HepG2 (cell line): ENCODE measurements at regions not wholly inside any gene's neighbourhood (a gene's known extent, or its start where the extent isn't known, plus 50 kb on each side); places are given as distances from the start of the nearest gene placed in this dataset.

Source experiments
- ATAC-seq: fragments of 200-7000 bp; cut with Tn5 transposase; 3 replicates; pipeline ENCODE4 v1.9.1; 2020; ENCODE audit warnings: mild to moderate bottlenecking, moderate library complexity
- BruUV-seq: library from RNA; stranded (reverse); fragments of 400-500 nt; replicated peaks from 2 replicates; lab custom pipeline; 2021; lab: Mats Ljungman, UMichigan
- CTCF ChIA-PET: fragments of 300-600 bp; formaldehyde crosslinking; extraction: SDS; loops from one replicate; lab custom pipeline; 2021; ENCODE audit warnings: low total read pairs, inconsistent platforms, low intra/inter-chr PET ratio; lab: Yijun Ruan, JAX
- POLR2A ChIA-PET: fragments of 350-600 bp; sonication (Branson Sonifier 250); formaldehyde crosslinking; loops from one replicate; lab custom pipeline; 2020; ENCODE audit warnings: antibody characterized with exemption, inconsistent platforms; lab: Yijun Ruan, JAX
- DNase-seq: peaks from one replicate; pipeline ENCODE4 v3.0.0-alpha.2; 2015; ENCODE audit warnings: low spot score
- FAIRE-seq: peaks from 3 replicates; lab custom pipeline; 2011; peaks lifted over from hg19 to GRCh38; lab: Jason Lieb, UNC
- H2AFZ ChIP-seq: one replicate; pipeline ENCODE4 v1.6.1; 2011; ENCODE audit warnings: low read length, inconsistent platforms
- H3K27ac ChIP-seq: fragments of 300-600 bp; 3 replicates; pipeline ENCODE4 v1.8.0; 2011; ENCODE audit warnings: mixed run types, mild to moderate bottlenecking, mixed read lengths, low read length, inconsistent platforms; ENCODE audit not compliant: insufficient read depth; ENCODE audit errors: extremely low read length
- H3K27me3 ChIP-seq, 2 experiments: fragments of 200-600 bp in 1 of 2; 2 replicates in 1 of 2; 3 replicates in 1 of 2; pipeline versions ENCODE4 v1.6.0 to v1.8.0; 2011; ENCODE audit warnings: low read length in 2 of 2, mild to moderate bottlenecking in 2 of 2, moderate library complexity in 2 of 2, inconsistent platforms in 1 of 2; ENCODE audit not compliant: insufficient read depth in 2 of 2, control insufficient read depth in 1 of 2
- H3K36me3 ChIP-seq, 2 experiments: fragments of 200-600 bp in 1 of 2; replicated peaks in 1 of 2; 2 replicates in 1 of 2; 3 replicates in 1 of 2; pipeline versions ENCODE4 v1.5.1 to v1.8.0; 2011; ENCODE audit warnings: low read length in 2 of 2, inconsistent platforms in 1 of 2; ENCODE audit not compliant: insufficient read depth in 2 of 2, control insufficient read depth in 1 of 2
- H3K4me1 ChIP-seq: 2 replicates; pipeline ENCODE4 v1.5.1; 2012; ENCODE audit warnings: low read length, inconsistent platforms; ENCODE audit not compliant: insufficient read depth
- H3K4me2 ChIP-seq: 2 replicates; pipeline ENCODE4 v1.6.0; 2011; ENCODE audit warnings: low read depth, low read length, inconsistent platforms
- H3K4me3 ChIP-seq, 3 experiments: fragments of 200-600 bp in 1 of 3; sonication (generic), shearing (Covaris generic) in 1 of 3; replicated peaks in 1 of 3; 2 replicates each; pipeline ENCODE4 v1.5.1; 2011 to 2016; ENCODE audit warnings: low read length in 3 of 3, inconsistent platforms in 2 of 3, low read depth in 2 of 3, mild to moderate bottlenecking in 2 of 3, control low read depth in 1 of 3, mixed read lengths in 1 of 3; ENCODE audit not compliant: insufficient read depth in 1 of 3
- H3K79me2 ChIP-seq: one replicate; pipeline ENCODE4 v1.6.1; 2011; ENCODE audit warnings: low read length, inconsistent platforms; ENCODE audit not compliant: insufficient read depth
- H3K9ac ChIP-seq: 2 replicates; pipeline ENCODE4 v1.6.0; 2011; ENCODE audit warnings: mild to moderate bottlenecking, low read depth, low read length, inconsistent platforms; ENCODE audit not compliant: insufficient read depth
- H3K9me3 ChIP-seq: 2 replicates; pipeline ENCODE4 v1.5.1; 2012; ENCODE audit warnings: mild to moderate bottlenecking, low read length
- H4K20me1 ChIP-seq: 2 replicates; pipeline ENCODE4 v1.6.0; 2011; ENCODE audit warnings: inconsistent platforms, mild to moderate bottlenecking, low read length, moderate library complexity; ENCODE audit not compliant: insufficient read depth
- DBP ChIP-seq: sonication (generic); formaldehyde crosslinking; IDR thresholded peaks from 2 replicates; pipeline ENCODE4 v1.4.0; 2020; ENCODE audit warnings: missing genetic modification reagents; ENCODE audit errors: not compliant biosample characterization
- DMAP1 ChIP-seq: IDR thresholded peaks from 2 replicates; pipeline ENCODE4 v1.6.1; 2016
- DNMT3B ChIP-seq: conservative IDR thresholded peaks from 2 replicates; pipeline ENCODE4 v1.6.1; 2016; ENCODE audit warnings: missing biosample characterization, control low read depth
- FLYWCH1 ChIP-seq: sonication (generic); formaldehyde crosslinking; IDR thresholded peaks from 2 replicates; pipeline ENCODE4 v1.8.1; 2023; ENCODE audit warnings: mild to moderate bottlenecking, missing genetic modification reagents
- NAIF1 ChIP-seq: sonication (generic); formaldehyde crosslinking; IDR thresholded peaks from 2 replicates; pipeline ENCODE4 v1.5.0; 2020; ENCODE audit warnings: mild to moderate bottlenecking, missing genetic modification reagents, borderline replicate concordance
- NR2F6 ChIP-seq, 2 experiments: IDR thresholded peaks; 2 replicates each; pipeline ENCODE4 v1.6.1; 2016; ENCODE audit warnings: antibody characterized with exemption in 1 of 2, mild to moderate bottlenecking in 1 of 2
- SALL1 ChIP-seq: sonication (generic); formaldehyde crosslinking; IDR thresholded peaks from 2 replicates; pipeline ENCODE4 v1.8.0; 2022; ENCODE audit warnings: mild to moderate bottlenecking, missing genetic modification reagents
- WIZ ChIP-seq: sonication (generic); formaldehyde crosslinking; IDR thresholded peaks from 2 replicates; pipeline ENCODE4 v1.5.1; 2020; ENCODE audit warnings: mild to moderate bottlenecking, missing genetic modification reagents
- ZBTB25 ChIP-seq: IDR thresholded peaks from 2 replicates; pipeline ENCODE4 v1.6.1; 2018; ENCODE audit warnings: missing genetic modification reagents
- ZGPAT ChIP-seq: IDR thresholded peaks from 2 replicates; pipeline ENCODE4 v1.6.1; 2016; ENCODE audit warnings: mild to moderate bottlenecking
- ZNF333 ChIP-seq: sonication (generic); formaldehyde crosslinking; IDR thresholded peaks from 2 replicates; pipeline ENCODE4 v1.4.0; 2020; ENCODE audit warnings: mild to moderate bottlenecking, missing genetic modification reagents, borderline replicate concordance
- ZNF354B ChIP-seq: sonication (generic); formaldehyde crosslinking; IDR thresholded peaks from 2 replicates; pipeline ENCODE4 v1.8.0; 2022; ENCODE audit warnings: mild to moderate bottlenecking, missing genetic modification reagents
- ZNF510 ChIP-seq: sonication (generic); formaldehyde crosslinking; IDR thresholded peaks from 2 replicates; pipeline ENCODE4 v1.4.0; 2020; ENCODE audit warnings: low read depth, mild to moderate bottlenecking, missing genetic modification reagents
- ZXDC ChIP-seq: sonication (generic); formaldehyde crosslinking; IDR thresholded peaks from 2 replicates; pipeline ENCODE4 v1.5.0; 2020; ENCODE audit warnings: mild to moderate bottlenecking, missing genetic modification reagents
- WGBS: methylation state at CpG from one replicate; pipeline ENCODE4 v1.1.6; 2017; ENCODE audit warnings: low lambda C conversion rate; 5-methylcytosine and 5-hydroxymethylcytosine counted together
- in situ Hi-C: cut with HindIII; loops from 2 replicates; pipeline ENCODE4 v1.10.0; 2017; ENCODE audit warnings: low pct_unique_long_range_greater_than_20kb; ENCODE audit not compliant: extremely low pct_ligation_motif_present
- intact Hi-C: fragments of 100-400 bp; cut with micrococcal nuclease; formaldehyde crosslinking; loops from one replicate; pipeline ENCODE4 v1.10.0; 2022; ENCODE audit not compliant: unreplicated experiment

- Histone ChIP-seq H2AFZ (no peak overlapping the region), H3K36me3 (no peaks in the 10 kb centered on the region), H3K9me3 (no peaks in the 10 kb centered on the region), H3K27me3 (no peaks in the 10 kb centered on the region), H3K4me1 (peaks cover 12% of the 10 kb centered on the region), H3K79me2 (no peaks in the 10 kb centered on the region), H4K20me1 (no peaks in the 10 kb centered on the region), H3K4me2 (no peak overlapping the region), H3K27ac (no peak overlapping the region), H3K4me3 (no peak overlapping the region), H3K9ac (no peak overlapping the region)
- no peak for TF ChIP-seq FLYWCH1 (CRISPR knock-in tag)
- no peak for TF ChIP-seq ZNF510 (CRISPR knock-in tag)
- TF ChIP-seq DMAP1 (CRISPR knock-in tag), result no peak
- no peak for TF ChIP-seq DNMT3B (CRISPR knock-in tag)
- TF ChIP-seq SALL1 (CRISPR knock-in tag), result no peak
- no peak for TF ChIP-seq DBP (CRISPR knock-in tag)
- in situ Hi-C loops, result no loop called here
- intact Hi-C loops, result no loop called here
- no TSS peak for BruUV-seq
- CTCF ChIA-PET, result no interaction called here
- FAIRE-seq (no peak), DNase-seq (no peak), ATAC-seq (no peak)
- POLR2A ChIA-PET, result no interaction called here
- whole genome bisulfite sequencing, result 26% methylated on average over 5 of the region's 5 CpGs
These were observed 87.7 kb upstream of the DDX18 start for GRCh38 chr2:117726747-117727146.

- intact Hi-C loops (no loop called here), in situ Hi-C loops (no loop called here)
- ATAC-seq (no peak), FAIRE-seq (no peak), DNase-seq (no peak)
- Histone ChIP-seq H3K36me3 (no peaks in the 10 kb centered on the region), H3K4me1 (no peaks in the 10 kb centered on the region), H3K9me3 (no peaks in the 10 kb centered on the region), H2AFZ (no peak overlapping the region), H3K79me2 (no peaks in the 10 kb centered on the region), H4K20me1 (no peaks in the 10 kb centered on the region), H3K9ac (no peak overlapping the region), H3K27ac (no peak overlapping the region), H3K4me2 (no peak overlapping the region), H3K27me3 (no peaks in the 10 kb centered on the region), H3K4me3 (no peak overlapping the region)
- no TSS peak for BruUV-seq
- POLR2A ChIA-PET, result no interaction called here
- CTCF ChIA-PET, result no interaction called here
- TF ChIP-seq ZGPAT (CRISPR knock-in tag) (no peak), ZBTB25 (no peak), ZNF354B (CRISPR knock-in tag) (no peak), ZNF333 (no peak), ZXDC (no peak), NR2F6 (IDR thresholded peaks at IDR 0.05) (no peak), NR2F6 (CRISPR knock-in tag; IDR thresholded peaks at IDR 0.05) (no peak), NAIF1 (no peak), WIZ (CRISPR knock-in tag) (no peak)
These were observed 76.6 kb upstream of the DDX18 start for GRCh38 chr2:117737846-117738245.
